Loucy (cell line): ENCODE measurements at regions not wholly inside any gene's neighbourhood (a gene's known extent, or its start where the extent isn't known, plus 50 kb on each side); places are given as distances from the start of the nearest gene placed in this dataset.

Experiments
- H2AFZ ChIP-seq: fragments of 200-600 bp; sonication (generic); 2 replicates; pipeline ENCODE4 v1.6.0; 2016; ENCODE audit warnings: antibody characterized with exemption, mild to moderate bottlenecking, low read length, moderate library complexity
- H3F3A ChIP-seq: fragments of 200-600 bp; 2 replicates; pipeline ENCODE4 v1.6.0; 2016; ENCODE audit warnings: antibody characterized with exemption, low read depth, mild to moderate bottlenecking
- H3K27me3 ChIP-seq: fragments of 200-600 bp; sonication (generic); 2 replicates; pipeline ENCODE4 v1.6.1; 2014; ENCODE audit warnings: low read length, mild to moderate bottlenecking; ENCODE audit not compliant: insufficient read depth, poor library complexity, severe bottlenecking
- H3K36me3 ChIP-seq: fragments of 200-600 bp; sonication (generic); 2 replicates; pipeline ENCODE4 v1.6.1; 2016; ENCODE audit warnings: low read length; ENCODE audit not compliant: insufficient read depth
- H3K4me1 ChIP-seq: fragments of 200-600 bp; sonication (generic); 2 replicates; pipeline ENCODE4 v1.5.1; 2014; ENCODE audit warnings: low read length, mild to moderate bottlenecking; ENCODE audit not compliant: insufficient read depth, poor library complexity, severe bottlenecking
- H3K4me2 ChIP-seq: fragments of 200-600 bp; sonication (generic); 2 replicates; pipeline ENCODE4 v1.6.0; 2014; ENCODE audit warnings: antibody characterized with exemption, low read length, low read depth, mild to moderate bottlenecking; ENCODE audit not compliant: poor library complexity, severe bottlenecking
- H3K4me3 ChIP-seq: fragments of 200-600 bp; sonication (generic); 2 replicates; pipeline ENCODE4 v1.5.1; 2014; ENCODE audit warnings: low read length, mild to moderate bottlenecking, mixed read lengths; ENCODE audit not compliant: poor library complexity, severe bottlenecking
- H3K79me2 ChIP-seq: fragments of 200-600 bp; sonication (generic); 2 replicates; pipeline ENCODE4 v1.6.1; 2014; ENCODE audit warnings: low read length; ENCODE audit not compliant: insufficient read depth
- H3K9ac ChIP-seq: fragments of 200-600 bp; sonication (generic); 2 replicates; pipeline ENCODE4 v1.6.0; 2014; ENCODE audit warnings: mild to moderate bottlenecking, low read depth, low read length, moderate library complexity; ENCODE audit not compliant: poor library complexity, severe bottlenecking
- H3K9me2 ChIP-seq: fragments of 200-600 bp; sonication (generic); replicated peaks from 2 replicates; pipeline ENCODE4 v1.6.1; 2016; ENCODE audit warnings: low read depth, low read length, mixed read lengths
- H3K9me3 ChIP-seq: fragments of 200-600 bp; sonication (generic); 2 replicates; pipeline ENCODE4 v1.6.1; 2014; ENCODE audit warnings: mild to moderate bottlenecking, antibody characterized with exemption, low read length, low read depth; ENCODE audit not compliant: insufficient read depth
- H4K20me1 ChIP-seq: fragments of 200-600 bp; sonication (generic); 2 replicates; pipeline ENCODE4 v1.6.0; 2014; ENCODE audit warnings: antibody characterized with exemption, low read length, mild to moderate bottlenecking; ENCODE audit not compliant: insufficient read depth, poor library complexity, severe bottlenecking
- EZH2phosphoT487 ChIP-seq: fragments of 200-600 bp; IDR thresholded peaks from 2 replicates; pipeline ENCODE4 v1.6.1; 2018; ENCODE audit warnings: antibody characterized with exemption, mild to moderate bottlenecking, moderate library complexity, borderline replicate concordance
- TF ChIP-seq, protein P1 (sequence below): fragments of 200-600 bp; sonication (generic); conservative IDR thresholded peaks from 2 replicates; pipeline ENCODE4 v1.5.1; 2014; ENCODE audit warnings: mild to moderate bottlenecking, antibody characterized with exemption, low read length

DNA sequence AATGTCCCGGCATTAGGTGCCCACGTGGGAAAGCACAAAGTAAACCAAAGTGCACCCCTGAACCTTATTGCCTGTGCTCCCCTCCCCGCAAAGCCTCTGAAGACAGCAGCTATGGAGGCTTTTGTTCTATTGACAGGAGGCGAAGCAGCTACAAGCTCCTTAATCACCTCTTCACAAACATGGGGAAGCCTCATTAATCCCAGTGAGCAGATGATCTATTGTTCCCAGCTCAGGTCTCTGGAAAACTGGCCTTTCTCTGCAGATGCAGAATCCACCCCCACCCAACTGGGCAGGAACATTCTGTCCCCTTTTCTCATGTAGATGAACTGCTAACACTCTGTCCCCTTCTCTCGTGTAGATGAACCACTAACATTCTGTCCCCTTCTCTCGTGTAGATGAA lies 190.5 kb upstream of the CSF3R start:
- Histone ChIP-seq H3K36me3 (no peaks in the 10 kb centered on the region), H4K20me1 (no peaks in the 10 kb centered on the region), H3K4me3 (no peak overlapping the region), H3K27me3 (no peaks in the 10 kb centered on the region), H3K9ac (no peak overlapping the region), H3K4me2 (no peak overlapping the region), H3K79me2 (no peaks in the 10 kb centered on the region), H2AFZ (no peak overlapping the region), H3K9me3 (no peaks in the 10 kb centered on the region), H3K4me1 (no peaks in the 10 kb centered on the region), H3K9me2 (no peaks in the 10 kb centered on the region), H3F3A (no peaks in the 10 kb centered on the region)
- TF ChIP-seq EZH2phosphoT487: no peak
- TF ChIP-seq, protein P1, sequence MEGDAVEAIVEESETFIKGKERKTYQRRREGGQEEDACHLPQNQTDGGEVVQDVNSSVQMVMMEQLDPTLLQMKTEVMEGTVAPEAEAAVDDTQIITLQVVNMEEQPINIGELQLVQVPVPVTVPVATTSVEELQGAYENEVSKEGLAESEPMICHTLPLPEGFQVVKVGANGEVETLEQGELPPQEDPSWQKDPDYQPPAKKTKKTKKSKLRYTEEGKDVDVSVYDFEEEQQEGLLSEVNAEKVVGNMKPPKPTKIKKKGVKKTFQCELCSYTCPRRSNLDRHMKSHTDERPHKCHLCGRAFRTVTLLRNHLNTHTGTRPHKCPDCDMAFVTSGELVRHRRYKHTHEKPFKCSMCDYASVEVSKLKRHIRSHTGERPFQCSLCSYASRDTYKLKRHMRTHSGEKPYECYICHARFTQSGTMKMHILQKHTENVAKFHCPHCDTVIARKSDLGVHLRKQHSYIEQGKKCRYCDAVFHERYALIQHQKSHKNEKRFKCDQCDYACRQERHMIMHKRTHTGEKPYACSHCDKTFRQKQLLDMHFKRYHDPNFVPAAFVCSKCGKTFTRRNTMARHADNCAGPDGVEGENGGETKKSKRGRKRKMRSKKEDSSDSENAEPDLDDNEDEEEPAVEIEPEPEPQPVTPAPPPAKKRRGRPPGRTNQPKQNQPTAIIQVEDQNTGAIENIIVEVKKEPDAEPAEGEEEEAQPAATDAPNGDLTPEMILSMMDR: no peak

DNA sequence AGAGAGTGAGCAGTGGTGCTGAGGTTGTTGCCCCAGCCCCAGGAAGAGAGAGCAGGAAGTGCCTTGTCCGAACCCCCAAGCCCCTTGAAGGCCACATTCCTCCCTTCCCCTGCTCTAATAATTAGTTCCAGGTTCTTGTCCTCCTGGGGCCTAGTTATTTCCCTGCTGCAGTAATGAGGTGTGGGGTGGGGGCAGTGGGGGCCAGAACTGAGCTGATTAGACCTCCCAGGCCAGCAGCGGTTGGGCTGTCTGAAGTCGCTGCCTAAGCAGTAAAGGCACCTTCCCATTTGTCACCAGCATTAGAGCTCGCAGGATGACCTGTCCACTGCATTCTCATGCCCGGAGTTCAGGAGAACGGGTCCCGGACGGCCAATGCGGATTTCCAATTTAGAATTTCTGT lies 186.5 kb upstream of the CSF3R start:
- no peaks in the 10 kb centered on the region for H4K20me1 ChIP-seq
- H3K4me2 ChIP-seq: no peak overlapping the region
- no peaks in the 10 kb centered on the region for H3K79me2 ChIP-seq
- no peak overlapping the region for H2AFZ ChIP-seq
- H3K27me3 ChIP-seq: no peaks in the 10 kb centered on the region
- H3F3A ChIP-seq: no peaks in the 10 kb centered on the region
- H3K9ac ChIP-seq: no peak overlapping the region
- H3K9me3 ChIP-seq: no peaks in the 10 kb centered on the region
- H3K36me3 ChIP-seq: no peaks in the 10 kb centered on the region
- peaks cover 13% of the 10 kb centered on the region for H3K4me1 ChIP-seq
- H3K4me3 ChIP-seq: no peak overlapping the region
- no peaks in the 10 kb centered on the region for H3K9me2 ChIP-seq
- TF ChIP-seq, protein P1: no peak
- no peak for TF ChIP-seq EZH2phosphoT487

DNA sequence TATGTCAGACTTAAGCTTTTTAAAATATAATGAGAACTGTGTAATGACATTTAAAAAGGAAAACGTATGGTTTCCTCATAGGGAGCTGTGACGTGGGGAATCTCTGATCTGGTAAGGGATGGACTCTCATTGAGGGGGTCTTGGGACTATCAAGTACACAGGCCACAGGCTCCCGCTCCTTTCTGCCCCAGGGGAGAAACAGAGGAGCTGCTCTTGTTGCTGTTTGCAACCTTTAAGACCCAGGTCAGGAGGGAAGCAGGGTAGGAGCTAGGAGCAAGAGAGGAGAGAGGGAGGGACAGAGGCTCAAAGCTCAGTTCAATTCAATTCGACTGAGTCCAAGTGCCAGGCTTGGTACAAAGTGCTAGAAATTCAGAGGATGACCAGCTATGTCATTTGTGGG lies 185.1 kb upstream of the CSF3R start:
- Histone ChIP-seq H3K27me3 (no peaks in the 10 kb centered on the region), H4K20me1 (no peaks in the 10 kb centered on the region), H2AFZ (no peak overlapping the region), H3K4me1 (peaks cover 13% of the 10 kb centered on the region), H3K9me2 (no peaks in the 10 kb centered on the region), H3K36me3 (no peaks in the 10 kb centered on the region), H3K79me2 (no peaks in the 10 kb centered on the region), H3K4me2 (no peak overlapping the region), H3K4me3 (no peak overlapping the region), H3K9ac (no peak overlapping the region), H3K9me3 (no peaks in the 10 kb centered on the region), H3F3A (no peaks in the 10 kb centered on the region)
- no peak for TF ChIP-seq EZH2phosphoT487
- TF ChIP-seq, protein P1: no peak
